ENCODE measurements at regions not wholly inside any gene's neighbourhood (a gene's known extent, or its start where the extent isn't known, plus 50 kb on each side); places are given as distances from the start of the nearest gene placed in this dataset.

GRCh38 chr20:11794525-11794924 lies 123.2 kb upstream of the BTBD3 start:
- Histone ChIP-seq H3K9me3 (ENCODE audit: control insufficient read depth in 3 of 3, low read length in 3 of 3) (no peaks in the 10 kb centered on the region), H3K4me1 (ENCODE audit: control insufficient read depth in 3 of 3, insufficient read depth in 3 of 3, low read length in 3 of 3) (no peaks in the 10 kb centered on the region), H3K4me3 (ENCODE audit: low read length in 3 of 3) (no peak overlapping the region), H3K36me3 (ENCODE audit: control insufficient read depth in 3 of 3, insufficient read depth in 3 of 3, low read length in 3 of 3) (no peaks in the 10 kb centered on the region), H3K9ac (ENCODE audit: low read depth in 1 of 3, low read length in 3 of 3) (no peak overlapping the region), H3K27ac (ENCODE audit: low read depth, low read length) (no peak overlapping the region), H3K27me3 (ENCODE audit: control insufficient read depth in 3 of 3, insufficient read depth in 3 of 3, low read length in 3 of 3) (no peaks in the 10 kb centered on the region)

DNA sequence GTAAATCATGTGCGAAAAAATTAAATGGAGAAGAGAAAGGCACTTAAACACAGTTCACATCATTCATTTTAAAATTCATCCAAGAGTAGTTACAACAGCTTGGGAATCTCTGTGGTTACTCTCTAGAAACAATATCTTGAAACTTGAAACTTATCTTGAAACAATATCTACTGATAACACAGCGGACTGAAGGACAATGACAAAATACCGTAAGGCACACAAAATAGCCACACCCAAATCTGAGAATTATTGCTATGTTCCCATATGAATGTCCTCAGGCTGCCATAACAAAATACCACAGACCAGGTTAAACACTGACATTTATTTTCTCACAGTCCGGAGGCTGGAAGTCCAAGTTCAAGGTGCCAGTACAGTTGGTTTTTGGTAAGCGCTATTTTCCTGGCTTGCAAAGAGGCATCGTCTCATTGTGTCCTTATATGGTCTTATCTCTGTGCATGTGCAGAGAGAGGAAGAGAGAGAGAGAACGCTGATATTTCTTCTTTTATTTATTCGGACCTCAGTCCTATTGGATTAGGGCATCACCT lies 122.5 kb upstream of the BTBD3 start:
- Histone ChIP-seq H3K27ac (ENCODE audit: low read depth, low read length) (no peak overlapping the region), H3K27me3 (ENCODE audit: control insufficient read depth in 3 of 3, insufficient read depth in 3 of 3, low read length in 3 of 3) (no peaks in the 10 kb centered on the region), H3K9ac (ENCODE audit: low read depth in 1 of 3, low read length in 3 of 3) (no peak overlapping the region), H3K4me3 (ENCODE audit: low read length in 3 of 3) (no peak overlapping the region), H3K4me1 (ENCODE audit: control insufficient read depth in 3 of 3, insufficient read depth in 3 of 3, low read length in 3 of 3) (no peaks in the 10 kb centered on the region), H3K36me3 (ENCODE audit: control insufficient read depth in 3 of 3, insufficient read depth in 3 of 3, low read length in 3 of 3) (no peaks in the 10 kb centered on the region), H3K9me3 (ENCODE audit: control insufficient read depth in 3 of 3, low read length in 3 of 3) (no peaks in the 10 kb centered on the region)

GRCh38 chr20:11796026-11796425 lies 121.7 kb upstream of the BTBD3 start:
- Histone ChIP-seq H3K9ac (ENCODE audit: low read depth in 1 of 3, low read length in 3 of 3) (no peak overlapping the region), H3K4me3 (ENCODE audit: low read length in 3 of 3) (no peak overlapping the region), H3K9me3 (ENCODE audit: control insufficient read depth in 3 of 3, low read length in 3 of 3) (no peaks in the 10 kb centered on the region), H3K36me3 (ENCODE audit: control insufficient read depth in 3 of 3, insufficient read depth in 3 of 3, low read length in 3 of 3) (no peaks in the 10 kb centered on the region), H3K27me3 (ENCODE audit: control insufficient read depth in 3 of 3, insufficient read depth in 3 of 3, low read length in 3 of 3) (no peaks in the 10 kb centered on the region), H3K4me1 (ENCODE audit: control insufficient read depth in 3 of 3, insufficient read depth in 3 of 3, low read length in 3 of 3) (no peaks in the 10 kb centered on the region), H3K27ac (ENCODE audit: low read depth, low read length) (no peak overlapping the region)

GRCh38 chr20:11797156-11797555 lies 120.5 kb upstream of the BTBD3 start:
- Histone ChIP-seq H3K4me3 (ENCODE audit: low read length in 3 of 3) (no peak overlapping the region), H3K36me3 (ENCODE audit: control insufficient read depth in 3 of 3, insufficient read depth in 3 of 3, low read length in 3 of 3) (no peaks in the 10 kb centered on the region), H3K9me3 (ENCODE audit: control insufficient read depth in 3 of 3, low read length in 3 of 3) (no peaks in the 10 kb centered on the region), H3K9ac (ENCODE audit: low read depth in 1 of 3, low read length in 3 of 3) (no peak overlapping the region), H3K27ac (ENCODE audit: low read depth, low read length) (no peak overlapping the region), H3K4me1 (ENCODE audit: control insufficient read depth in 3 of 3, insufficient read depth in 3 of 3, low read length in 3 of 3) (no peaks in the 10 kb centered on the region), H3K27me3 (ENCODE audit: control insufficient read depth in 3 of 3, insufficient read depth in 3 of 3, low read length in 3 of 3) (no peaks in the 10 kb centered on the region)

DNA sequence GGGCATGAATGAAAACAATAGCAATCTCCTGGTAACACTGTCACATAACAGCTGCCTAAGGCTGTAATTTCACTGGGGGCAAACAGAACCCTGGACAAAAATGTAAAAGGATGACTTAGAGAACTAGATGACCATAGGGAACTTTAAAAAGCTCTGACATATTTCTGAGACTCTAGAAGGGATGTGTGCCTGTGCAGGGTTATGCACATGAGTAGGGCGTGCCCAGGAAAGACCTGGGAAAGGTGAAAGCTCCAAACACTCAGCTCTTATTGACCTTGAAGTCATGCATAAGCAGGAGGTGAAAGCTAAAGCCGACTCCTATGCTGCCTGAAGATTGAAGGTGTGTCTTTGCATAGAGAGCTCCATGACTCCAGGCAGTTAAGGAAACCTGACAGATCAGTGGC lies 118.4 kb upstream of the BTBD3 start:
- no peaks in the 10 kb centered on the region for H3K27me3 ChIP-seq (ENCODE audit: control insufficient read depth in 3 of 3, insufficient read depth in 3 of 3, low read length in 3 of 3)
- no peaks in the 10 kb centered on the region for H3K9me3 ChIP-seq (ENCODE audit: control insufficient read depth in 3 of 3, low read length in 3 of 3)
- H3K27ac ChIP-seq (ENCODE audit: low read depth, low read length), result no peak overlapping the region
- no peak overlapping the region for H3K4me3 ChIP-seq (ENCODE audit: low read length in 3 of 3)
- H3K36me3 ChIP-seq (ENCODE audit: control insufficient read depth in 3 of 3, insufficient read depth in 3 of 3, low read length in 3 of 3), result no peaks in the 10 kb centered on the region
- H3K4me1 ChIP-seq (ENCODE audit: control insufficient read depth in 3 of 3, insufficient read depth in 3 of 3, low read length in 3 of 3), result no peaks in the 10 kb centered on the region
- no peak overlapping the region for H3K9ac ChIP-seq (ENCODE audit: low read depth in 1 of 3, low read length in 3 of 3)

DNA sequence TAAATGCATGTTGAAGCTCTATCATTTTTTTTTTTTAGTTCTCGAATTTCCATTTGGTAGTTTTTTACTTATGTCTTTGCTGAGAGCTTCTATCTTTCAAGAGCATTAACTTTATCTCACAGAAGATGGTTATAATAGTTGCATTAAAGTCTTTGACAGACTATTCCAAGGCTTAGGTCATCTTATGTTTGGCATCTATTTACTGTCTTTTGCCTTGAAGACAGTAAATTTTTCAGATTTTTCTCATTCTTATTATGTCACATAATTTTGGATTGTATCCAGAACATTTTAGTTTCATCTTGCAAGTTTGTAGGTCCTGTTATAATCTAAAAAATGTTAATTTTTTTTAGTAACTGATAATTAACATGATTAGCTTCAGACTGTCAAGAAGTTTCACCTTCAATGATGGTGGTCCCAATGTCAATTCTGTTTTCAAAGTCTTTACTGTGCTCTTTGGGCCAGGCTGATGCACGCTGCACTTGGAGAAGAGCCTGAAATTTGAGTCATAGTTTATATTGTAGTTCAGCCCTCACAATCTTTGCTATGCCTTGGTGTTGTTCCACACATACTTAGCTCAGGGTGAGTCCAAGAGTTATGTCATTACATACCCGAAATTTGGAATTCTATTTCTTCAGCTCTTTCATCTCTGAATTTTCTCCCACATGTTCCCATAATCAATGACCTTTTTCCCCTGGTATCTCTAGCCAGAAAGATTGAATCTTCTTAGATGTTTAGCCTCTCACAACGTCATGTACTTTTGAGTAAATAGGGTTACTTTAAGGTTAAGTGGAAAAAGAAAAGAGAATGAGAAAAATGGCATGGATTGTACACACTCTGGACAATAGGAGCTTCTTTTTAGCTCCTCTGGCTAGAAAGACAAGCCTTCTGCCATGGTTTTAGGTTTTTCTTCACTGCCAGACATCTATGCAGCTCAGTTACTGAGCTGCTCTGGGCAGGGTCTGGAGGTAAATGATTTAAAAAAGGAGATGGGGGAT lies 110.3 kb upstream of the BTBD3 start:
- Histone ChIP-seq H3K9ac (ENCODE audit: low read depth in 1 of 3, low read length in 3 of 3) (no peak overlapping the region), H3K4me1 (ENCODE audit: control insufficient read depth in 3 of 3, insufficient read depth in 3 of 3, low read length in 3 of 3) (peaks cover 0 to 2% (median 0%) of the 10 kb centered on the region in 3 donors), H3K9me3 (ENCODE audit: control insufficient read depth in 3 of 3, low read length in 3 of 3) (no peaks in the 10 kb centered on the region), H3K27me3 (ENCODE audit: control insufficient read depth in 3 of 3, insufficient read depth in 3 of 3, low read length in 3 of 3) (no peaks in the 10 kb centered on the region), H3K36me3 (ENCODE audit: control insufficient read depth in 3 of 3, insufficient read depth in 3 of 3, low read length in 3 of 3) (no peaks in the 10 kb centered on the region), H3K27ac (ENCODE audit: low read depth, low read length) (no peak overlapping the region), H3K4me3 (ENCODE audit: low read length in 3 of 3) (no peak overlapping the region)

- no peaks in the 10 kb centered on the region for H3K9me3 ChIP-seq (ENCODE audit: control insufficient read depth in 3 of 3, low read length in 3 of 3)
- H3K9ac ChIP-seq (ENCODE audit: low read depth in 1 of 3, low read length in 3 of 3), result no peak overlapping the region
- H3K27ac ChIP-seq (ENCODE audit: low read depth, low read length), result no peak overlapping the region
- no peaks in the 10 kb centered on the region for H3K27me3 ChIP-seq (ENCODE audit: control insufficient read depth in 3 of 3, insufficient read depth in 3 of 3, low read length in 3 of 3)
- no peak overlapping the region for H3K4me3 ChIP-seq (ENCODE audit: low read length in 3 of 3)
- H3K4me1 ChIP-seq (ENCODE audit: control insufficient read depth in 3 of 3, insufficient read depth in 3 of 3, low read length in 3 of 3), result peaks cover 0 to 2% (median 0%) of the 10 kb centered on the region in 3 donors
- H3K36me3 ChIP-seq (ENCODE audit: control insufficient read depth in 3 of 3, insufficient read depth in 3 of 3, low read length in 3 of 3), result no peaks in the 10 kb centered on the region
These were observed 108.9 kb upstream of the BTBD3 start for GRCh38 chr20:11808841-11809240.

- Histone ChIP-seq H3K9me3 (ENCODE audit: control insufficient read depth in 3 of 3, low read length in 3 of 3) (no peaks in the 10 kb centered on the region), H3K4me3 (ENCODE audit: low read length in 3 of 3) (no peak overlapping the region), H3K27ac (ENCODE audit: low read depth, low read length) (no peak overlapping the region), H3K27me3 (ENCODE audit: control insufficient read depth in 3 of 3, insufficient read depth in 3 of 3, low read length in 3 of 3) (no peaks in the 10 kb centered on the region), H3K36me3 (ENCODE audit: control insufficient read depth in 3 of 3, insufficient read depth in 3 of 3, low read length in 3 of 3) (no peaks in the 10 kb centered on the region), H3K4me1 (ENCODE audit: control insufficient read depth in 3 of 3, insufficient read depth in 3 of 3, low read length in 3 of 3) (peaks cover 0 to 2% (median 0%) of the 10 kb centered on the region in 3 donors), H3K9ac (ENCODE audit: low read depth in 1 of 3, low read length in 3 of 3) (no peak overlapping the region)
These were observed 107.2 kb upstream of the BTBD3 start for GRCh38 chr20:11810311-11811083.

- Histone ChIP-seq H3K27ac (ENCODE audit: low read depth, low read length) (no peak overlapping the region), H3K36me3 (ENCODE audit: control insufficient read depth in 3 of 3, insufficient read depth in 3 of 3, low read length in 3 of 3) (no peaks in the 10 kb centered on the region), H3K4me1 (ENCODE audit: control insufficient read depth in 3 of 3, insufficient read depth in 3 of 3, low read length in 3 of 3) (no peaks in the 10 kb centered on the region), H3K27me3 (ENCODE audit: control insufficient read depth in 3 of 3, insufficient read depth in 3 of 3, low read length in 3 of 3) (no peaks in the 10 kb centered on the region), H3K9ac (ENCODE audit: low read depth in 1 of 3, low read length in 3 of 3) (no peak overlapping the region), H3K9me3 (ENCODE audit: control insufficient read depth in 3 of 3, low read length in 3 of 3) (no peaks in the 10 kb centered on the region), H3K4me3 (ENCODE audit: low read length in 3 of 3) (no peak overlapping the region)
These were observed 104.4 kb upstream of the BTBD3 start for GRCh38 chr20:11813106-11813890.

Data from skeletal muscle tissue (tissue), 3 donors.